Calu3 (cell line): ENCODE measurements at regions not wholly inside any gene's neighbourhood (a gene's known extent, or its start where the extent isn't known, plus 50 kb on each side); places are given as distances from the start of the nearest gene placed in this dataset.

Source experiments
- BruUV-seq: library from RNA; stranded (reverse); fragments of 400-500 nt; replicated peaks from 2 replicates; lab custom pipeline; 2021; lab: Mats Ljungman, UMichigan
- CTCF ChIA-PET: fragments of 300-600 bp; sonication (Branson Sonifier 250); formaldehyde crosslinking; loops from one replicate; lab custom pipeline; 2022; ENCODE audit warnings: antibody characterized with exemption; lab: Charles Lee
- DNase-seq: peaks from one replicate; pipeline ENCODE4 v3.0.0; 2022
- H3K27ac Mint-ChIP-seq: one replicate; pipeline ENCODE4 v1.8.0; 2022; ENCODE audit warnings: mixed read lengths; ENCODE audit not compliant: unreplicated experiment
- H3K27me3 Mint-ChIP-seq: one replicate; pipeline ENCODE4 v1.8.0; 2022; ENCODE audit warnings: mixed read lengths; ENCODE audit not compliant: unreplicated experiment
- H3K36me3 Mint-ChIP-seq: one replicate; pipeline ENCODE4 v1.8.0; 2022; ENCODE audit warnings: mild to moderate bottlenecking, moderate library complexity, mixed read lengths; ENCODE audit not compliant: insufficient read depth, unreplicated experiment
- H3K4me1 Mint-ChIP-seq: one replicate; pipeline ENCODE4 v1.8.0; 2022; ENCODE audit warnings: mild to moderate bottlenecking, low read depth, mixed read lengths; ENCODE audit not compliant: unreplicated experiment
- H3K4me3 Mint-ChIP-seq: one replicate; pipeline ENCODE4 v1.8.0; 2022; ENCODE audit warnings: mild to moderate bottlenecking, low read depth, moderate library complexity, mixed read lengths; ENCODE audit not compliant: unreplicated experiment
- H3K9me3 Mint-ChIP-seq: one replicate; pipeline ENCODE4 v1.8.0; 2022; ENCODE audit warnings: low read depth, mixed read lengths; ENCODE audit not compliant: unreplicated experiment
- CTCF ChIP-seq: fragments of 200-600 bp; IDR thresholded peaks from one replicate; pipeline ENCODE4 v1.8.0; 2022; ENCODE audit warnings: antibody characterized with exemption; ENCODE audit not compliant: unreplicated experiment
- intact Hi-C: fragments of 100-400 bp; cut with micrococcal nuclease; formaldehyde crosslinking; loops from one replicate; pipeline ENCODE4 v1.10.0; 2022; ENCODE audit not compliant: unreplicated experiment

- H3K9me3 Mint-ChIP-seq = peaks cover 2% of the 10 kb centered on the region
- H3K36me3 Mint-ChIP-seq = no peaks in the 10 kb centered on the region
- H3K27me3 Mint-ChIP-seq = no peaks in the 10 kb centered on the region
- TF ChIP-seq CTCF = no peak
- intact Hi-C loops = no loop called here
- no TSS peak for BruUV-seq
- H3K4me3 Mint-ChIP-seq = no peak overlapping the region
- DNase-seq = no peak
- H3K27ac Mint-ChIP-seq = no peak overlapping the region
- CTCF ChIA-PET = no interaction called here
- no peaks in the 10 kb centered on the region for H3K4me1 Mint-ChIP-seq
Measured at GRCh38 chr4:123866796-123867195, 470.2 kb downstream of the SPRY1 start.

- no peaks in the 10 kb centered on the region for H3K27me3 Mint-ChIP-seq
- no peak overlapping the region for H3K27ac Mint-ChIP-seq
- intact Hi-C loops = no loop called here
- peaks cover 2% of the 10 kb centered on the region for H3K9me3 Mint-ChIP-seq
- no peak overlapping the region for H3K4me3 Mint-ChIP-seq
- BruUV-seq = no TSS peak
- no peaks in the 10 kb centered on the region for H3K36me3 Mint-ChIP-seq
- CTCF ChIA-PET = no interaction called here
- H3K4me1 Mint-ChIP-seq = no peaks in the 10 kb centered on the region
- DNase-seq = no peak
- no peak for TF ChIP-seq CTCF
Measured at GRCh38 chr4:123867910-123868587, 471.5 kb downstream of the SPRY1 start.

- no peak for TF ChIP-seq CTCF
- Mint-ChIP-seq H3K4me3 (no peak overlapping the region), H3K36me3 (no peaks in the 10 kb centered on the region), H3K4me1 (no peaks in the 10 kb centered on the region), H3K9me3 (peaks cover 2% of the 10 kb centered on the region), H3K27ac (no peak overlapping the region), H3K27me3 (no peaks in the 10 kb centered on the region)
- CTCF ChIA-PET = no interaction called here
- intact Hi-C loops = loop anchor here (10.0 kb wide), 1 partner anchor 455 kb away; no protein-coding TSS in a partner anchor
- DNase-seq = no peak
- BruUV-seq = no TSS peak
Measured at GRCh38 chr4:123869286-123870215, 473.0 kb downstream of the SPRY1 start.

GRCh38 chr4:123870216-123870876 is 473.8 kb downstream of the SPRY1 start:
- no peaks in the 10 kb centered on the region for H3K27me3 Mint-ChIP-seq
- H3K4me3 Mint-ChIP-seq = no peak overlapping the region
- H3K27ac Mint-ChIP-seq = no peak overlapping the region
- DNase-seq = no peak
- CTCF ChIA-PET = no interaction called here
- H3K36me3 Mint-ChIP-seq = no peaks in the 10 kb centered on the region
- peaks cover 2% of the 10 kb centered on the region for H3K9me3 Mint-ChIP-seq
- BruUV-seq = no TSS peak
- no peak for TF ChIP-seq CTCF
- H3K4me1 Mint-ChIP-seq = no peaks in the 10 kb centered on the region
- intact Hi-C loops = loop anchor here (10.0 kb wide), 1 partner anchor 454 kb away; no protein-coding TSS in a partner anchor
